ENCODE measurements at regions not wholly inside any gene's neighbourhood (a gene's known extent, or its start where the extent isn't known, plus 50 kb on each side); places are given as distances from the start of the nearest gene placed in this dataset.
"Not testable (repeated sequence)": the region's sequence is repeated elsewhere in the genome, so short reads cannot be mapped to it uniquely, and the experiment has no call there.

- Histone ChIP-seq H3K27ac (no peak overlapping the region), H3K27me3 (replicated peaks) (no peaks in the 10 kb centered on the region), H3K36me3 (replicated peaks) (no peaks in the 10 kb centered on the region), H3K4me3 (ENCODE audit: low read depth, low read length) (no peak overlapping the region)
- in situ Hi-C loops (cut with HindIII; ENCODE audit: low pct_ligation_motif_present, low sequenced_read_pairs) = no loop called here
- DNase-seq = no peak
- no peak for TF ChIP-seq CTCF (IDR thresholded peaks at IDR 0.05; ENCODE audit: low read depth, low read length, missing control alignments)
Measured at GRCh38 chr1:30000266-30000665, 723.1 kb downstream of the MATN1 start.

- in situ Hi-C loops (cut with HindIII; ENCODE audit: low pct_ligation_motif_present, low sequenced_read_pairs) = no loop called here
Measured at GRCh38 chr1:29999595-29999994, 723.8 kb downstream of the MATN1 start.

GRCh38 chr1:29998686-29999085, 724.7 kb downstream of the MATN1 start:
- Histone ChIP-seq H3K36me3 (replicated peaks) (no peaks in the 10 kb centered on the region), H3K4me3 (ENCODE audit: low read depth, low read length) (no peak overlapping the region), H3K27ac (no peak overlapping the region), H3K27me3 (replicated peaks) (no peaks in the 10 kb centered on the region)
- in situ Hi-C loops (cut with HindIII; ENCODE audit: low pct_ligation_motif_present, low sequenced_read_pairs) = no loop called here
- no peak for DNase-seq
- no peak for TF ChIP-seq CTCF (IDR thresholded peaks at IDR 0.05; ENCODE audit: low read depth, low read length, missing control alignments)

More at GRCh38 chr1:29999595-29999994, 723.8 kb downstream of the MATN1 start:
- DNase-seq = no peak
- Histone ChIP-seq H3K4me3 (ENCODE audit: low read depth, low read length) (no peak overlapping the region), H3K27me3 (replicated peaks) (no peaks in the 10 kb centered on the region), H3K36me3 (replicated peaks) (no peaks in the 10 kb centered on the region), H3K27ac (no peak overlapping the region)
- no peak for TF ChIP-seq CTCF (IDR thresholded peaks at IDR 0.05; ENCODE audit: low read depth, low read length, missing control alignments)

GRCh38 chr1:29997818-29998217, 725.6 kb downstream of the MATN1 start:
- H3K27ac ChIP-seq; H3K36me3 ChIP-seq (replicated peaks); H3K27me3 ChIP-seq (replicated peaks); in situ Hi-C loops (cut with HindIII; ENCODE audit: low pct_ligation_motif_present, low sequenced_read_pairs); H3K4me3 ChIP-seq (ENCODE audit: low read depth, low read length); DNase-seq: not testable (repeated sequence)

- in situ Hi-C loops (cut with HindIII; ENCODE audit: low pct_ligation_motif_present, low sequenced_read_pairs) = no loop called here
- no peak overlapping the region for H3K27ac ChIP-seq
- no peak for DNase-seq
- H3K4me3 ChIP-seq (ENCODE audit: low read depth, low read length) = no peak overlapping the region
- no peaks in the 10 kb centered on the region for H3K36me3 ChIP-seq (replicated peaks)
- TF ChIP-seq CTCF (IDR thresholded peaks at IDR 0.05; ENCODE audit: low read depth, low read length, missing control alignments) = no peak
- no peaks in the 10 kb centered on the region for H3K27me3 ChIP-seq (replicated peaks)
Measured at GRCh38 chr1:29993950-29994349, 729.4 kb downstream of the MATN1 start.

- in situ Hi-C loops (cut with HindIII; ENCODE audit: low pct_ligation_motif_present, low sequenced_read_pairs) = no loop called here
- Histone ChIP-seq H3K27me3 (replicated peaks) (no peaks in the 10 kb centered on the region), H3K36me3 (replicated peaks) (no peaks in the 10 kb centered on the region), H3K27ac (no peak overlapping the region), H3K4me3 (ENCODE audit: low read depth, low read length) (no peak overlapping the region)
- TF ChIP-seq CTCF (IDR thresholded peaks at IDR 0.05; ENCODE audit: low read depth, low read length, missing control alignments) = no peak
- DNase-seq = no peak
Measured at GRCh38 chr1:29991815-29992214, 731.6 kb downstream of the MATN1 start.
